ENCODE measurements at regions not wholly inside any gene's neighbourhood (a gene's known extent, or its start where the extent isn't known, plus 50 kb on each side); places are given as distances from the start of the nearest gene placed in this dataset.

DNA sequence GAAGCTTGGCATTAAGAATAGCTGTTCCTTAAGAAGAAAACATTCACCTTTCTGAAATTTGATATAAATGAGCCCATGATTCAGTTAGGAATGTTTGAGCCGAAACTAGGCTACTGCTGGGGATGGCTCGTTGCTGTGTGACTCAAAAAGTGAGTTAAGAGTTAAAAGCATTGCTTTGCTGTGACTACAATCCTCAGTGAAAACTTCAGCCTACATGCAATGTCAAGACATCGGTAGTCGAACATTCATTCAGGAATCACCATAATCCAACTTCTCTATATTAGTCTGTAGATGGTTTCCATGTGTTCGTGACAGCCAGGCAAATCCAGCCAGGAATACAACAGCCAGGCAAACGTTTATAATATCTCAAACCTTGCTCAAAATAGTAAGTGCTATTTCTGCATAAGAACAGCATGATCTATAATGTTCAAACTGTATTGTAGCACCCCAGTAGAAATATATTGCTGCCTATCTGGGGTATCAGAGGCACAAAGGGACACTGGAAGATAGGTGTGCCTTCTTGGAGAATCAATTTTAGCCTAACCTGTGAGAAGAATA is 1225.1 kb downstream of the CDH8 start:
- TF ChIP-seq, protein P1, sequence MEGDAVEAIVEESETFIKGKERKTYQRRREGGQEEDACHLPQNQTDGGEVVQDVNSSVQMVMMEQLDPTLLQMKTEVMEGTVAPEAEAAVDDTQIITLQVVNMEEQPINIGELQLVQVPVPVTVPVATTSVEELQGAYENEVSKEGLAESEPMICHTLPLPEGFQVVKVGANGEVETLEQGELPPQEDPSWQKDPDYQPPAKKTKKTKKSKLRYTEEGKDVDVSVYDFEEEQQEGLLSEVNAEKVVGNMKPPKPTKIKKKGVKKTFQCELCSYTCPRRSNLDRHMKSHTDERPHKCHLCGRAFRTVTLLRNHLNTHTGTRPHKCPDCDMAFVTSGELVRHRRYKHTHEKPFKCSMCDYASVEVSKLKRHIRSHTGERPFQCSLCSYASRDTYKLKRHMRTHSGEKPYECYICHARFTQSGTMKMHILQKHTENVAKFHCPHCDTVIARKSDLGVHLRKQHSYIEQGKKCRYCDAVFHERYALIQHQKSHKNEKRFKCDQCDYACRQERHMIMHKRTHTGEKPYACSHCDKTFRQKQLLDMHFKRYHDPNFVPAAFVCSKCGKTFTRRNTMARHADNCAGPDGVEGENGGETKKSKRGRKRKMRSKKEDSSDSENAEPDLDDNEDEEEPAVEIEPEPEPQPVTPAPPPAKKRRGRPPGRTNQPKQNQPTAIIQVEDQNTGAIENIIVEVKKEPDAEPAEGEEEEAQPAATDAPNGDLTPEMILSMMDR (IDR thresholded peaks at IDR 0.05): no peak
- TF ChIP-seq POLR2A (IDR thresholded peaks at IDR 0.05): no peak

Data from testis (tissue), 2 donors.